GM21786 (cell line): ENCODE measurements at regions not wholly inside any gene's neighbourhood (a gene's known extent, or its start where the extent isn't known, plus 50 kb on each side); places are given as distances from the start of the nearest gene placed in this dataset.

Source experiments
- ATAC-seq: cut with Tn5 transposase; IDR thresholded peaks from one replicate; pipeline ENCODE4 v1.9.1; 2021; ENCODE audit not compliant: unreplicated experiment

- ATAC-seq, result no peak
Observed at GRCh38 chr1:34405266-34405959, 228.7 kb downstream of the C1orf94 start.

DNA sequence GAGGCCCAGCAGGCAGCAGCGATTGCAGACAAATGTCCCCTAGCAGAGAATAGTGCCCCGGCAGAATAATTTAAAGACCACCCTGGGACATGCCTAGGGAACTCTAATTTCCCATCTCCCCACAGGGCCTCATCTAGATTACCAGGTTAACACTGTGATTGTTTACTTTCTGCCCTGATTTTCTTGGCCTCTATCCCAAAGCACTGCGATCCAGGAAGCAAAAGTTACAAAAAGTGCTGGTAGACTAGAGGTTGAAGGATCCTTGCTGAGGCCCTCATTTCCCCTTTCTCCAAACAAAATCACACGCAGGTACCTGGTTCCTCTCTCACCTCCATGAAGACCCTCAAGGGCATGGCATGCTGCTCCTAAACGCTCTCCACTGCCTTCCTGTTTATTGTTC, 229.7 kb downstream of the C1orf94 start:
- ATAC-seq, result no peak

- no peak for ATAC-seq
Observed at GRCh38 chr1:34406833-34407539, 230.3 kb downstream of the C1orf94 start.

- no peak for ATAC-seq
Observed at GRCh38 chr1:34408011-34408410, 231.3 kb downstream of the C1orf94 start.

DNA sequence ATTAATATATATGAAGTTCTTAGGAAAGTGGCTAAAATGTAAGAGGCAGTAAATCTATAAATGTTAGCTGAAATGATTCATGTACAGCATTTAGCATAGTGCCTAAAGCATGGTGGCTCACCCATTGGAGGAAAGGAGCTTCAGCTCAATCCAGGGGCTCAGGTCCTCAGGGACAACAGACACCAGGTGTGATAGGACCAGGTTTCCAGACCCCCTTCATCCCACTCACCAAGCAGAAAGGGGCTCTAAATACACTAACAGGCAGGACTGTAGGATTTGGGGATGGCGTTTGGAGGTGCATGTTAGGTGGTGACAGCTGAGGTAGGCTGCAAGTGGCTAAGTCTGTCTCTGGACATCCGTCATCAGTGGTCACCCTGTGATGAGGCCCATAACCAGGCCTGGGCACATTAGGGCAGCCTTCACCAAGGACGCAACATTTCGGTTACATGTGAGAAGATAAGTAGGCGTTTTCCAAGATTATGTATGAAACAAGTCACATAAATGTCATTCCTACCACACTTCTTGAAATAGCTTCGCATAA, 233.1 kb downstream of the C1orf94 start:
- no peak for ATAC-seq

- no peak for ATAC-seq
Observed at GRCh38 chr1:34412598-34413370, 236.1 kb downstream of the C1orf94 start.

DNA sequence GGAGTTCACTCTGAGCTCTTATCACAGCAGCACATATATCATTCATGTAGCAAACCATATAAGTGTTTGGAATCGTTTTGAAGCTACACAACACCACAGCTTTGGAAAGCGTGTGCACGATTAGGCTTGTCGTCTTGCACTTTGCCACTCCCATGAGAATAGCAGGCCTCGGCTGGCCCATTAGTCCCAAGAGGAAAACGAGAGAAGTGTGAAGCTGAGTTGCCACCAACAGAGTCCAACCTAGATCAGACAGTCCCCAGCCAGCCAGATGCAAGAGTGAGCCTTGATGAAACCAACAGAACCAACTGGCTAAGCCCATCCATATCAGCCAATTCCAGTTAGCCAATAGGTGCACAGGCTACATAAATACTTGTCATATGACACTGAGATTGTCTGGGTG, 238.4 kb downstream of the C1orf94 start:
- no peak for ATAC-seq

- no peak for ATAC-seq
Observed at GRCh38 chr1:34418166-34418565, 241.5 kb downstream of the C1orf94 start.

- no peak for ATAC-seq
Observed at GRCh38 chr1:34419663-34420136, 243.0 kb downstream of the C1orf94 start.

- ATAC-seq, result no peak
Observed at GRCh38 chr1:34425046-34425445, 248.3 kb downstream of the C1orf94 start.

- ATAC-seq, result no peak
Observed at GRCh38 chr1:34425785-34426184, 249.1 kb downstream of the C1orf94 start.

DNA sequence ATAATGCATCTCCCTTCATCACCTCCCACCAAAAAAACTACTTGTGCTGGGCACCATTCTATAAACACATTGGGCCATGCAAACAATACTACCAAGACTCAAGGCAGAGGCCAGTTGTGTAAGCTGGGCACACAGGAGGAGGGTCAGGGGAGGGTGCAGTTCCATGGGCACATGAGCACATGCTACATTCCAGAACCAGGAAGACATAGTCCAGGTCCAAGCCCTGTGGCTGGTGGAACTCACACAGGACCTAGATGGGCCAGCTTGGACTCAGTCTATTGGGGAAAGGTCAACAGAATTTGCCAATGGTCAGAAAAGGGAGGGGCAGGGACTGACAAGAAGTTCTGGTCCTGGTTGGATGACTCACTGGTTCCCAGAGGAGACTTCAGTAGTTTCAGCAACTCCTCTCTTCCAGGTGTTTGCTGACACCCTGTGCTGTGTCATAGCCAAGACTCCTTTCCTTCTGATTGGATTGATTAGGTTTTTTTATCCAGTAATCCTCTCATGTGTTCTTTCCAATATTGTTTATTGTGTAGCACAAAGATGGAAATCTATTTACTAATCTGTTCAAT, 249.7 kb downstream of the C1orf94 start:
- ATAC-seq, result no peak

- ATAC-seq, result no peak
Observed at GRCh38 chr1:34427170-34427569, 250.5 kb downstream of the C1orf94 start.

- ATAC-seq, result no peak
Observed at GRCh38 chr1:34433099-34433498, 256.4 kb downstream of the C1orf94 start.

- ATAC-seq, result no peak
Observed at GRCh38 chr1:34436836-34437235, 260.1 kb downstream of the C1orf94 start.

- ATAC-seq, result no peak
Observed at GRCh38 chr1:34441259-34442069, 264.8 kb downstream of the C1orf94 start.

- ATAC-seq, result no peak
Observed at GRCh38 chr1:34444516-34444915, 267.8 kb downstream of the C1orf94 start.

GRCh38 chr1:34450325-34450724, 273.6 kb downstream of the C1orf94 start:
- ATAC-seq, result no peak

GRCh38 chr1:34452451-34452850, 275.7 kb downstream of the C1orf94 start:
- no peak for ATAC-seq

GRCh38 chr1:34455121-34455520, 278.4 kb downstream of the C1orf94 start:
- ATAC-seq, result no peak
